Tibial nerve (tissue), 4 donors: ENCODE measurements at regions not wholly inside any gene's neighbourhood (a gene's known extent, or its start where the extent isn't known, plus 50 kb on each side); places are given as distances from the start of the nearest gene placed in this dataset.

Source experiments
- DNase-seq, 2 donors: peaks; one replicate each; pipeline ENCODE4 v3.0.0-alpha.2; 2019; ENCODE audit warnings: low spot score in 2 of 2
- H3K27ac ChIP-seq, 4 donors: fragments of 200-600 bp; sonication (generic) in 3 of 4; one replicate each; pipeline ENCODE4 v1.5.1; 2017 to 2019; ENCODE audit warnings: mild to moderate bottlenecking in 1 of 4
- H3K27me3 ChIP-seq, 2 donors: fragments of 200-600 bp; sonication (generic) in 1 of 2; one replicate each; pipeline versions ENCODE4 v1.5.1 to v1.6.0; 2017 to 2019
- H3K36me3 ChIP-seq, 3 donors: fragments of 200-600 bp; sonication (generic); one replicate each; pipeline ENCODE4 v1.5.1; 2018 to 2019
- H3K4me1 ChIP-seq, 4 donors: fragments of 200-600 bp; sonication (generic) in 3 of 4; one replicate each; pipeline ENCODE4 v1.5.1; 2017 to 2019
- H3K4me3 ChIP-seq, 4 donors: fragments of 200-600 bp; sonication (generic) in 3 of 4; one replicate each; pipeline ENCODE4 v1.5.1; 2017 to 2019; ENCODE audit warnings: mild to moderate bottlenecking in 1 of 4, moderate library complexity in 1 of 4
- H3K9me3 ChIP-seq, 4 donors: fragments of 200-600 bp; sonication (generic) in 3 of 4; one replicate each; pipeline ENCODE4 v1.5.1; 2017 to 2019
- CTCF ChIP-seq, 5 experiments: fragments of 200-600 bp in 3 of 5; fragments of 450-650 bp in 2 of 5; sonication (generic) in 3 of 5; IDR thresholded peaks; one replicate each; pipeline ENCODE4 v1.5.1; 2016 to 2019; ENCODE audit warnings: antibody characterized with exemption in 5 of 5, mild to moderate bottlenecking in 3 of 5, moderate library complexity in 2 of 5
- EP300 ChIP-seq, 2 donors: sonication (generic); formaldehyde crosslinking; IDR thresholded peaks; one replicate each; pipeline ENCODE4 v1.6.1; 2017; ENCODE audit warnings: antibody characterized with exemption in 2 of 2, mild to moderate bottlenecking in 1 of 2
- POLR2A ChIP-seq, 2 donors: fragments of 450-650 bp; IDR thresholded peaks; one replicate each; pipeline ENCODE4 v1.6.1; 2017; ENCODE audit warnings: antibody characterized with exemption in 2 of 2, mild to moderate bottlenecking in 2 of 2, moderate library complexity in 2 of 2
- WGBS, 2 donors: methylation state at CpG; one replicate each; pipeline ENCODE4 v1.1.5; 2018; 5-methylcytosine and 5-hydroxymethylcytosine counted together

DNA sequence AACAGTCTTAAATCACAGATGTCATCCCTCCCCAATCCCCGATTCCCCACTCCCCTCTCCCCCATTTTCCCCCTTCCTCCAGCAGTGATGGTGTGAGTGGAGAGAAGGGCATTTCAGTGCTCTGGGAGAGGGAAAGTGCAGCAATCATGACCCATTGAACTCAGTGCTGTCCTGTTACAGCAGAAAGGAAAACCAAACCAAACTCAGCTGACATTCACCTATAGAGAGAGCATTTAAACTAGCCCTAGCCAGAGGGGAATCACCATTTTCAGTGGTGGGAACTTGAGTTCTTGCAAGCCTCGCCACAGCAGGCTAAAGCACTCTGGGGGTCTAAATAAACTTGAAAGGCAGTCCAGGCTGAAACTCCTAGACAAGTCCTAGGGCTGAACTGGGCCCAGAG, 129.9 kb upstream of the COL21A1 start:
- Histone ChIP-seq H3K4me1 (peaks cover 0 to 35% (median 4%) of the 10 kb centered on the region in 4 donors), H3K36me3 (no peaks in the 10 kb centered on the region), H3K4me3 (no peak overlapping the region), H3K27ac (no peak overlapping the region), H3K9me3 (no peaks in the 10 kb centered on the region), H3K27me3 (no peaks in the 10 kb centered on the region)
- TF ChIP-seq CTCF (IDR thresholded peaks at IDR 0.05), result no peak
- TF ChIP-seq POLR2A (IDR thresholded peaks at IDR 0.05), result no peak
- no peak for DNase-seq
- WGBS, 2 donors, result 95 to 96% methylated on average over 2 of the region's 2 CpGs

- H3K36me3 ChIP-seq, result no peaks in the 10 kb centered on the region
- 95 to 96% methylated on average over 3 of the region's 3 CpGs for WGBS, 2 donors
- peaks cover 0 to 44% (median 18%) of the 10 kb centered on the region in 4 donors for H3K4me1 ChIP-seq
- H3K4me3 ChIP-seq, result no peak overlapping the region
- no peak for DNase-seq
- H3K27ac ChIP-seq, result no peak overlapping the region
- H3K9me3 ChIP-seq, result no peaks in the 10 kb centered on the region
- TF ChIP-seq CTCF (IDR thresholded peaks at IDR 0.05) (no peak), POLR2A (IDR thresholded peaks at IDR 0.05) (no peak), EP300 (IDR thresholded peaks at IDR 0.05) (no peak)
- no peaks in the 10 kb centered on the region for H3K27me3 ChIP-seq
These were observed 128.4 kb upstream of the COL21A1 start for GRCh38 chr6:56375806-56376205.

- peak in 1 of 2 donors; percentile 60 for DNase-seq
- Histone ChIP-seq H3K9me3 (no peaks in the 10 kb centered on the region), H3K27ac (peak overlapping the region in 2 of 4 donors; percentile 58 to 72), H3K27me3 (no peaks in the 10 kb centered on the region), H3K4me1 (peaks cover 0 to 53% (median 24%) of the 10 kb centered on the region in 4 donors), H3K36me3 (no peaks in the 10 kb centered on the region), H3K4me3 (peak overlapping the region in 1 of 4 donors; percentile 10)
- WGBS, 2 donors, result 43 to 48% methylated on average over 4 of the region's 4 CpGs
- TF ChIP-seq CTCF (IDR thresholded peaks at IDR 0.05), result no peak
- no peak for TF ChIP-seq POLR2A (IDR thresholded peaks at IDR 0.05)
- TF ChIP-seq EP300 (IDR thresholded peaks at IDR 0.05), result peak in 1 of 2 donors; percentile 40
These were observed 127.5 kb upstream of the COL21A1 start for GRCh38 chr6:56374841-56375369.

- no peak for DNase-seq
- Histone ChIP-seq H3K4me3 (no peak overlapping the region), H3K27me3 (no peaks in the 10 kb centered on the region), H3K36me3 (no peaks in the 10 kb centered on the region), H3K4me1 (peaks cover 0 to 46% (median 26%) of the 10 kb centered on the region in 4 donors), H3K9me3 (no peaks in the 10 kb centered on the region), H3K27ac (peak overlapping the region in 2 of 4 donors; percentile 86)
- WGBS, 2 donors, result 69 to 70% methylated on average over 3 of the region's 3 CpGs
- TF ChIP-seq POLR2A (IDR thresholded peaks at IDR 0.05) (no peak), EP300 (IDR thresholded peaks at IDR 0.05) (no peak), CTCF (IDR thresholded peaks at IDR 0.05) (no peak)
These were observed 125.1 kb upstream of the COL21A1 start for GRCh38 chr6:56372406-56372995.

- H3K4me3 ChIP-seq, result no peak overlapping the region
- TF ChIP-seq CTCF (IDR thresholded peaks at IDR 0.05) (no peak), EP300 (IDR thresholded peaks at IDR 0.05) (peak; percentile 72 to 84)
- WGBS, 2 donors, result 8 to 14% methylated on average over 2 of the region's 2 CpGs
These were observed 123.3 kb upstream of the COL21A1 start for GRCh38 chr6:56370561-56371211.

More at GRCh38 chr6:56370561-56371211, 123.3 kb upstream of the COL21A1 start:
- Histone ChIP-seq H3K27me3 (no peaks in the 10 kb centered on the region), H3K9me3 (no peaks in the 10 kb centered on the region), H3K36me3 (no peaks in the 10 kb centered on the region), H3K27ac (peak overlapping the region; percentile 48 to 86 (median 69)), H3K4me1 (peaks cover 0 to 56% (median 26%) of the 10 kb centered on the region in 4 donors)
- peak in 1 of 2 donors; percentile 60 for DNase-seq
